Stimulated activated CD8-positive, alpha-beta memory T cell treated with anti-CD3 and anti-CD28 coated beads, Interleukin-15, amount 100 ng/mL, for 4 hours (primary cell): ENCODE measurements at regions not wholly inside any gene's neighbourhood (a gene's known extent, or its start where the extent isn't known, plus 50 kb on each side); places are given as distances from the start of the nearest gene placed in this dataset.

Experiments
- DNase-seq, 2 donors: peaks; one replicate each; pipeline ENCODE4 v3.0.0-alpha.2; 2020; ENCODE audit warnings: low read depth in 2 of 2

DNA sequence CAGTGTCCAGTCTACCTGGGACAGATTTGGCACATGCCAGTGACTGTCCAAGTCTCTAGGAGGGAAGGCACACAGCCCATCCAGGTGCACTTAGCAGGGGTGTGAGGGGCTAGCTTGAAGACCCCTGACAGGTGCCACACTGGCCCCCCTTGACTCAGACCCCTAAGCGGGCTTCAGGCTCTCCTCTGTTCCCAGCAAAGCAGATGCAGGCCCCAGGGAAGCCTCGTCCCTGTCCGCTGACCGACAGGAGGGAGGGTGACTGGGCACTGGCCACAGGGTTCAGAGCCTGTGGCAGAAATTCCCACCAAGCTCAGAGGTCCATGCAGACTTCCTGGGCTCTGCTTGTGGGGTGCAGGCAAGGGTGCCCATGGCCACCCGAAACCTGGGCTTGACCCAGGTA, 239.8 kb upstream of the MYT1L start:
- DNase-seq: no peak

DNA sequence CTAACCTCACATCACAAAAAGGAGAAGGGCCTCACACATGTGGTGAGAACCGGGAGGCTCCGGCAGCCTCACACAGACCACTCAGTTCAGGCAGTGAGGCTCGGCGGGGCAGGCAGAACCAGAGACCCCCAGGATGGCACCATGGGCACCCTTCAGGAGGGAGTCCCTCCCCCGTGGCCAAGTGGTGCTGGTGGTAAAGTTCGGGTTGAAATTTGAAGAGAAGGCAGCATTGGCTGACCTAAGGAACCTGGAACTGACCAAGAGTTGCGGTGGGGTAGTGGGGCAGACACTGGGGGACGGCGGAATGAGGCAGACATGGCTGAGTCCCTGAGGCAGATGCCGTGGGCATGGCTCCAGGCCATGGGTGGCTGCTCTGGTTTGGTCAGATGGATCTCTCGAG, 239.3 kb upstream of the MYT1L start:
- DNase-seq: no peak

DNA sequence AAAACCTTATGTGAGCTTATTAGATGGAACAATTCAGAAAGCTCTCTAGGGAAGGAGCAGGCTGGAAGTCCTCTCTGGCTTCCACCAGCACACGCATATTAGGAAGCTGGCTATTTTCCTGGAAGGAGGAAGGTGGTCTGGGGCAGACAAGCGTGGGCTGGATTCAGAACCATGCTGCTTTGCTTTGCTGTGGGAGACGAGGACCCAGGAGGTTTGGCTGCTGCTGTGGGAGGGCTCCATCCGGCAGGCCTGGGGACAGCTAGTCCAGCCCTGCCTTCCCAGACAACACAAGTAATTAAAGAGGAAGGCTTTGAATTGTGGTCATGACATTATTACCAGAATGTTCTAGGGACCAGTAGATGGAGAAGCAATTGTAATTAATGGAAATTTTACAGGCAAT, 238.8 kb upstream of the MYT1L start:
- DNase-seq: no peak

DNA sequence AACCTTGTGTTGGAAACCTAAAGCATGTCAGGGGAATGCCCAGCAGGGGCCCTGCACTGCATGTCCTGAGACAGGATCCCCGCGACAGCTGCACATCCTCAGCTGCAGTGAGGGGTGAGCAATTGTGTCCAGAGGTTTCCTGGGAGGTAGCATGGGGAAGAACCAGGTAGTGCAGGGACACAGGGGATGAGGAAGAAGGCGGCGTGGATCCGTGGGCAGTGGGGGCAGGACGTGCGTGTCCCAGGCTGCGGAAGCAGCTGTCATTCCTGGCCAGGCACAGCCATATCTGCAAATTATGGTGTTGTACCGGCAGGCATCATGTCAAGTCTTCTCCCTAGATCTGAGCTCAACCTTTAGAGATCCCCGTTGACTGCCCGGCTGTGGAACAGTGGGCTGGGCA, 238.2 kb upstream of the MYT1L start:
- DNase-seq: no peak

DNA sequence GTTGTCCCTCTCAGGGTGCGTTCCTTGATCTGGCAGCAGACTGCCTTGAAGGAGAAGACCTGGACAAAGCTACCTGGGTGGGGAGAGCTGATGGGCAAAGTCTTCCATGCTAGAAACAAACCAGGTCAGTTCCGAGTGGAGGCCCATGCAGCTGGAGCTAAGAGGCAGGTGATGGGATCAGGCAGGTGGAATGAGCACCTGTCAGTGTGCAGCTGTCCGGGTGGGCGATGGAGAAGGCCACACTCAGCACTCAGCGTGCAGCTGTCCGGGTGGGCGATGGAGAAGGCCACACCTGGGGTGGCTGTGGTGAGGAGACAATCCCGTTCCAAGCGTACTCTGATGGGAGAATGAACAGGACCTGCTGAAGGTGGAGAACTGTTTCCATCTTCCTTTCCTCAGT, 237.3 kb upstream of the MYT1L start:
- DNase-seq: no peak

DNA sequence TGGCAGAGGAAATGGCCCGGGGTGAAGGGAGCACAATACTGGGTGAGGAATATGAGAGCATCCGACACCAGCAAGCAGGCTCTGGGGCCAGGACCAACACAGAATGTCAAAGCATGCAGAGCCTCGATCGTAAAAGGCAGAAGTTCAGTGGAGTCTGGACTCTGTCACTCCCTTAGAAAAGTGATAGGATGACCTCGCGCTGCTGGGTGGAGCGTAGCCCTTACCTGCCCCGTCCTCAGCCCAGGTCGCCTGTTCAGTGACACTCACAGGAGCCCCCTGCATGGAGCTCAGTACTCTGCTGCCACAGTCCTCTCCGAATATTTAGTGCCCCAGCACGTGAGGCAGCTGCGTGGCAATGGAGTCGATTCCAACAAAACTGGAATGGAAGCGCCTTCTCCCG, 236.7 kb upstream of the MYT1L start:
- DNase-seq: no peak

DNA sequence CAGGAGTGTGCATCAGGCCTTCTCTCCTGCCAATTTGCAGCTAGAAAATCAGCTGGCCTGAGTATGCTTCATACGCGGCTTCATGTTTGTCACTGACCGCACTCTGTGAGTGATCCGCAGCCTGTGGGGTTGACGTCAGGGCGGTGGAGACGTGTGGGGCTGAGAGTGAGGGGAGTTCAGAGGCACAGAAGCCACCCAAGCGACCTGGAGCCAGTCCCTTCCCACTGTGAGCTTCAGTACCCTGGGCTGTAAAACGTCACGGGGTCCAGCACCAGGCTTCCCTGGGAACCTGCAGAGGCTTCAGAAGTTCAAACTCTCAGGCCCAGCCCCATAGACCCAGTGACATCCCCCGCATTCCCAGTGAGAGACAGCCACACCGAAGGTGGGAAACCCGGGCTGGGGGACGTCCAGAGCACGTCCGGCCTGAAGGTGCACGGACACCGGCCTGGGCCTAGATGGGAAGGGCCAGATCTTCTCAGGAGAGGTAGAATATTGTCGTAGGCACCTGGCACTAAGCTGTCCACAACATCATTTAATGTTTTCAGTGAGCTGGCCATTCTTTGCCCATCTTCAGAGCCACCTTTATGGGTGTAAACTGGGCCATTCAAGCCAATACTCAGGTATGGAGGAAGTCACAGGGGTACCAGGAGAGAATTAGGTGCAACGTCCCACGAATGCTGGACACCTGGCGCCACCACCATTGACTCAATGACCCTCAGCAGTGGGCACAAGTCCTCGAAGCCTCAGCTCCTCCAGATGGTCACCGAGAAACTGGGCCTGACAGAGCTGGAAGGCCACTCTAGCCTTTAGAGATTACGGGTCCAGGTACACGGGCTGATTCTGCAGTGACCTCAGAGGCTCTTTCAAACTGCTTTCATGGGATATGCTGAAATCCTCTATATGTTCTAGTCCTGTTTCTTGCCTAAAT, 235.6 kb upstream of the MYT1L start:
- no peak for DNase-seq

DNA sequence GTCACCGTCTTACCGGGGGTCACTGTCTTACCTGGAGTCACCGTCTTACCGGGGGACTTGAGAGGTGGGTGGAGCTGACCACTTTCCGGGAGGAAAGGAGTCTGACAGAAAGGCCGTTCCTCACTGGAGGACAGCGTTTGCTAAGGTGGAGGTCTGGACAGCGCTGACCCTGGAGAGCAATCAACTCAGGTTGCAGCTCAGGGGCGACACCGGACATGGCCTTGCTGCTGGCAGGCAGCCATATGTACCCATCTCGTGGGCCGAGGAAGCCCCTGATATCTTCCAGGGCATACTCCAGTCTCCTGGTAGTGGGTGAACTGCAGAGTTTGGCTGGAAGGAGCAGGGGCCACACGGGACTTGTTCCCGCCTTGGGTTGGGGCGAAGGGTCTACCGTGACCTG, 234.6 kb upstream of the MYT1L start:
- DNase-seq: no peak

DNA sequence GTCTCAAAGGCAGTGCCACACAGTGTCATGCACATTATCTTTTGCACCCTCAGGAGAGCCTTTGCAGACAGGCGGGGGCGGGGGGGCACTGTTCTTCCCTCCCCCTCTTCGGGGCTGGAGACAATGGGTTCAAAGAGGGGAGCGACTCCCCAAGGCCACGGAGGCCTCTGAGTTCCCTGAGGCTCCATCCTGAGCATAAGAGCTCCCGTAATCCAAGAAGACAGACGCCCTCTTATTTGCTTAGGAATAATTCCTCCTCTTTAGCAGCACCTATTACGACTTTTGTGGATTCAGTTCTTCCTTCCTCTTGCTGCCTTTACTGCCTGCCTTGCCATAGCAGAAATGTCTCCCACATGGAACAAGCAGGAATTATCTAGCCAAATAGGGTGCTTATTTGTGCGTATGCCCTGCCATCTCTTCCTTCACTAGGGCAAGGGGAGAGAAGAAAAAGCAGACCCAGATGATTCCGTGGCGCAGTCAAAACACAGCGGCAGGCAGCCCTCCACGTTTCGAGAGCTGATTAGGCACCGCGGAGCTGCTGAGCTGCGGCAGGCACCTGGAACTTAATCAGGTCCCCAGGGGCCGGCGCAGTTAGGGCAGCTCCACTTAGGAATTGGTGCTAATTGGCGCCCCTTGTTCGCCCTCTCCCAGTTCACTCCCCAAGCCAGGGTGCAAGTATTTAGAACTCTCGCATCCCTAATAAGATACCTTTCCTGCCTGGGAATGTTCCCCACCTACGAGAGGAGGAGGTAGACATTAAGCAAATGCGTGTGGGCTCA, 233.4 kb upstream of the MYT1L start:
- DNase-seq: no peak

DNA sequence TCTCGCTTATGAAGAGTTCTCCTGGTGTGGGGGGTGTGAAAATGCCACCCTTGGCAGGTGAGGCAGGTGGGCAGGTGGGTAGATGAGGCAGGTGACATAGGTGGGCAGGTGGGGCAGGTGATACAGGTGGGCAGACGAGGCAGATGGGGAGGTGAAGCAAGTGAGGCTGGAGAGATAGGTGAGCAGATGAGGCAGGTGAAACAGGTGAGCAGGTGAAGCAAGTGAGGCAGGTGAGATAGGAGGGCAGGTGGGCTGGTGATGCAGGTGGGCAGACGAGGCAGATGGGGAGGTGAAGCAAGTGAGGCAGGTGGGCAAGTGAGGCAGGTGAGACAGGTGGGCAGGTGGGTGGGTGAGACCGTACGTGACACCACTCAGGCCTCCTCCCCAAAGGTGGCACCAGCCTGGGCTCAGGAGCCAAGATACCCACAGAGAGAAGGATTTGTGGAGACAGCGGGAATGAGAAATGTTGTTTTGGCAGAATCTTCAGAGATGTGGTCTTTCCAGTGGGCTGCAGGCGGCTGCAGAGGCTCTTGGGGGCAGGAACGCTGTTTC, 232.3 kb upstream of the MYT1L start:
- no peak for DNase-seq

DNA sequence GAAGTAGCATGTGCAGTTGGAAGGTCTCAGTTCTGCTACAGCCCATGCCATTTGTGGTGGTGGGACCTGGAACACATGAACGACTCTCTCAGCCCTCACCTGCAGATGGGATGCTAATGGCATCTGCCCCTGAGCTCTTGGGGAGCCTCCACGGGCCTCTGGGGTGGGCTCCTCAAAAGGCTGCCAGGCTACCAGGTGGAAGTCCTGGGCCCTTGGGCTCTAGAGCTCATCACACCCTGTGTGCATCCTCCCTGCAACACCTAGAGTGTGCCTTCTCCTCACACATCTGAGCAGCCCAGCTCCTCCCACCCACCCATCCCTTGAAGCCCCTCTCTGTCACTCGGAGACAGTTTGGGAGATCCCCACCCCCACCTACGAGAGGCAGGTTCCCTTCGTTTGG, 231.8 kb upstream of the MYT1L start:
- DNase-seq: no peak

DNA sequence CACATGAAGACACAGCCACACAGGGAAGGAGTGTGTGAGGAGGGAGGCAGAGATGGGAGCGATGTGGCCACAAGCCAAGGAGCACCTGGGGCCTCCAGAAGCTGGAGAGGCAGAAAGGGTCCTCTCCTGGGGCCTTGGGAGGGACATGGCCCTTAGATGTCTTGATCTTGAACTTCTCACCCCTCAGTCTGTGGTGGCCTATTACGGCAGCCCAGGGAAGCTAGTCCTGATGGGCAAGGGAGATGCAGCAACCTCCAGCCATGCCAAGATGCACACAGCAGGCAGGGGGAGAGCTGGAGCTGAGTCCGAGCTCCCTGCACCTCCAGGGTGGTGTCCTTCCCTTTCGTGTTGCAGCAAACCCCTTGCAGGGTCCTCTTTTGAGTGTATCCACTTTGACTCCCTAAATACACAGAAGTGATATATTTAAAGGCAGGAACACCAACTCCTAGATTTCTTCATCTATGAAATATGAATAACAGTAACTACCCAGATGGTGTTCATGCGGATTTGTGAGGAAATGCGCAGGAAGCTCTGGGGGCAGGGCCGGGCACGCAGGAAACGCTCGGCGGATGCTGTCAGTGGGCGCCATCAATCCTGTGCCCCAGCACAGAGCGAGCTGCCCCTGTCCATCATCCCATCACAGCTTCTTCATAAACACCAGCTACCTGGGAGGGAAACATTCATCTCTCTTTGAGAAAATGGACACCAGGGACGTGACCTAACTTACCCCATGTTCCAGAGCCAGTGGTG, 230.4 kb upstream of the MYT1L start:
- no peak for DNase-seq

DNA sequence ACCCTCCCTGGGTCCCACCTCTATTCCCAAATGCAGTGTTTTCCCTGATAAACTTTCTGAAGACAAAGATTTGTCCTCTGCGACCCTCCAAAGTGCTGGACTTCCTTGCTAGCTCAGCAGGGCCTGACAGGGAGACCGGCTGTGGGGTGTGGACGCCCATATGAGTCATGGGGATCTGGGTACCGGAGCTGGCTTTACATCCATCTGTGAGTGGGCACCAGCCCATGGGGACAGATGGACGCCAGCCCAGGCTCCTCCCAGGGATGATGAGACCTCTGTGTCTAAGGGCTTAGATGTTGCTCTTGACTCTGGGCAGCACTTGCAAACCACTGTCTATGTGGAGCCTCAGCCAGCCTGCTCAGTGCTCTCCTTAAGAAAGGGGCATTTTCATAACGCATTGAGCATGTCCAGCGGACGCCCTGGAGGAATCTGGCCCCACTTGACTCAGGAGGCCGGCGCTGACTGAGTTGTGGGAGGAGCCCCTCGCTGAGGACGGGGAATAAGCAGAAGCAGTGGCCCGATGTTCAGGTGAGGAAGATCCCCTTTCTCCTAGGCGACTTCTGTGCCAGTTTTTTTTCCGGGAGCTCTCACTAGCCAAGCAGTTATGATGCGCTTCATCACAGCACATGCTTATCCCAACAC, 229.4 kb upstream of the MYT1L start:
- no peak for DNase-seq

DNA sequence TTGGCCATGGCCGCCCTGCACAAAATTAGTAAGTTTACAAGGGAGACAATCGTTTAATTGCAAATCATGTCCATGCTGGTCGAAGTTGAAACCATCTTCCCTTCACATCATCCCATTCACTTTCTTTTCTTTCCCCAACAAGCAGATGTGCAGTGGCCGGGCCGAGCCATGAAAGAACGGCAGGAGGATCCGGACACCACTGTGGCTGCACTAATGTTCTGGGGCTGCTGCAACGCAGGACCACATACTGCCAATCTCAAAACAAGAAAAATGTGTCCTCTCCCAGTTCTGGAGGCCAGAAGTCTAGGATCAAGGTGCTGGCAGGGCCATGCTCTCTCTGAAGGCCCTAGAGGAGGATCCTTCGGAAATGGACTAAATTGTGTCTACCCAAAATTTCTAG, 227.4 kb upstream of the MYT1L start:
- DNase-seq: no peak

DNA sequence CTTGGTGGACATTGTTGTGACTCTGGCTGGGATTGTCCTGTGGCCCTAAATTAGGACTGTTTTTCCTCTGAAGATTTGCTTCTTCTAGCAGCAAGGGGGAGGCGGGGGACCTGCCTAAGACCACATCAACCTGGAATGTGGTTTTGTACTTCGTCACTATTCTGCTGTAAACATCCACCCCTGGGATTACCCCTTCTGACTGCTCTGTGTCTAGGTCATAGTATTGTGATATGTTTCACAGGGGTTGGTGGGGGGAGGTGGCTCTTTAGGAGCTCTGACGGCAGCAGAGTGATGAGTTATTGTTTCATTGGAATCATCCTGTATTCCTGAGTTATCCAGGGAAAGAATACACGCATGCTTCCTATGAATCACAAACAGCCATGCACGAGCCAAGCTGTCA, 226.4 kb upstream of the MYT1L start:
- DNase-seq: no peak

DNA sequence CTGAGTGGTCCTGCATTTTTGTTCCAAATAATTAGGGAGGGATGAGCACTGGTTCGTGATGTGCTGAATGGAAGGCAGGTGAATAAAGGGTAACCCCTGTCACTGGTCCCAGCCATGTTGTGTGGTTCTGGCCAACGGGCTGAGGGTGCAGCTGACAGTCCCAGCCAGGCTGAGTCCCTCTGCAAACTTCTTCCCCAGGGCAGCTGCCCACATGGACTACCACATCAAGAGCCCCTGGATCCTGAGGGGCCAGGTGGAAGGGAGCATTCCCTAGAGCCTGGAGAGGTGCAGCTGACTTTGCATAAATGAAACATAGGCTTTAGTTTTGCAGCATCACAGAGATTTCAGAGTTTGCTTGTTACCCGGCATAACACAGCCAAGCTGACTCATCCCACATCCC, 219.8 kb upstream of the MYT1L start:
- DNase-seq: no peak

DNA sequence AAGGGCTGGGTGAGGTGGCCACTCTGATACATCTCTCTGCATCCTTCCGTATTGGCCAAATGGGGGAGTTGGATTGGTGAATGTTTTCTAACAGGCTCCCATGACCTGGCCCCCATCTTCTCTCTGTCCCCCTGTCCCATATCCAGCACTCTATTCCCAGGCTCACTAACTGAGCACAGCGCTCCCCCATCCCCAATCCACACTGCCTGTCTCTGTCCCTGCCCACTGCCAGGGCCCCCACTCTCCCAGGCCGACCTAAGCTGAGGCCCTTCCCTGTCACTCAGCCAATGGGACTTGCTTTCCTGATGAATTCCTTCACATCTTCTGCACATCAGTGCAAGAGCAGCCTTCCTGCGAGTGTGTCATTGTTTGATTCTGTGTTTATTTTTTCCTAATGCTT, 216.8 kb upstream of the MYT1L start:
- no peak for DNase-seq

DNA sequence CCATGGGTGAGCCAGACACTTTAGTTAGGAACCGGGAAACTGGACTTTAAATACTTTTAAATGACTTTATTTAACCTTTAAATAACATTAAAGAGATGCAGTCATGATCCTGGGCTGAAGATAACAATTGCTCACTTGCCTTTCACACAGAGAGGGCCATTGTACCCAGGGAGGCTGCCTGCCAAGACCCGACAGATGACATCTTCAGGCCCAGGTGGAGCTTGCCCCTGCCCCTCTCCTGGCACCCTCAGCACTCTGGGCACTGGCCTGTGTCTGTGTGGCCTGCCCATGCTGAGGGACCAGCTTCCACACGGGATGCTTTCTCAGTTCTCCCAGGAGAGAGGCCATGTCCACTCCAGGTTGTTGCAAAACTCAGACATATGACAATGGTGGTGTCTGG, 216.4 kb upstream of the MYT1L start:
- DNase-seq: no peak

DNA sequence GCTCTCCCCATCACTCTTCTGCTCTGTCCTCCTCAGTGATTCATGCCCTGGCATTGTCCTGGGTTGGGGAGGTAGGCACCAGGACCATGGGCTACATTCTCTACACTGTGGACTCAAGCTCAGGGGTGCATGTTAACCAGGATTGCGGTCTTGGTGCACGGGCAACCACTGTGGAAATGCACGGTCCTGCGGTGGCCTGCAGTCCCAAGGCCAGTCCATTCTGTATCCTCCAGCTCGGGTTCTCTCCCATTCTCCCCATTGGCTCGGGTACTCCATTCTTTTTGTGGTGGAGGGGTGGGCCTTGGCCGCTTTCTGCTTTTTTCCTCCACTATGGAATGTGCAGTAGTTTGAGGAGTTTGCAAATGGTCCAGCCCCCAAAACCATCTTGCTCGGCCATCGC, 215.0 kb upstream of the MYT1L start:
- DNase-seq: no peak

DNA sequence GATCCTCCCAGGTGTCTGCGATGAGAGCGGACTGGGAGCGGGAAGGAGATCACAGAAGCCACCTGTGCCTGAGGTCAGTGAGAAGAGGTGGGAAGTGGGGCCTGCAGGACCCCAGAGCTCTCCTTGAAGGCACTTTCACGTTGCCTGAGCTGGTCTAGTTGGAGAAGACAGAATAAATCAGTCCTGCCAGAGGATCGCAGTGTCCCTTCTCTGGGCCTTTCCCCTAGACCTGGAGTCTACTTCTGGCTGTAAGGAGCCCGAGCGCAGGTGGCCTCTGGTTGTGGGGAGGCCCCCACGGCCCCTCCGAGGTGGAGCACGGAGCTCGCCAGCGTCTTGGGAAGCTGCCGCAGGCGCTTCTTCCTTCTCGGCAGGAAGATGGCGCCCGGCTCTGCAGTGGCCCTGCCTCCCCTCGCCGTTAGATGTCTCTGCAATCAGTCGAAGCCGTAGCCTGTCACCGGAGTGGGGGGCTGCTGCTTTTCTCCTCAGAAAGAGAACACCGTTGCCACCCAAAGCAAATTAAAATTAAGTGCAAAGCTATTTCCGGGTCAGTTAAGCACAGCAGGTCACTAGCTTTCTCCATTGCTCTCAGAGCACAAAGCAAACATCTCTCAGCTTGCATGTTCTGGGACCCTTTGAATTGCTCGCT, 212.0 kb upstream of the MYT1L start:
- no peak for DNase-seq

DNA sequence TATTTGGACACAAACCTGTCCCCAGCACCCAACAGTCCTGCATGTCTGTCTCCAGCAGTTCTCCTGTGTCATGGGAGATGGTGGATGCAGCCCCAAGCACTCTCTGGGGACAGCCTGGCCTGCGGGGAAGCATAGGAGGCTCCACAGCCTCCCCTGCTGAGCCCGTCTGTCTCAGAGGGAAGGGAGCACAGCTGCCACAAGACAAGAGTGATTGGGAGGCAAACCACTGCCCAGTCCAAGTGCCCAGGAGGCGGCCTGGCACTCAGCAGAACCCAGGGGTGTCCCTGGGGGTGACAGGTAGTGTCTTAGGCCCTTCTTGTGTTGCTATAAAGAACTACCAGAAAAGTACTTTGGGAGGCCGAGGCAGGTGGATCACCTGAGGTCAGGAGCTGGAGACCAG, 211.2 kb upstream of the MYT1L start:
- DNase-seq: no peak
